Activated T-cell treated with anti-CD3 and anti-CD28 coated beads, Interleukin-2, amount 50 U/mL, for 24 hours (primary cell): ENCODE measurements at regions not wholly inside any gene's neighbourhood (a gene's known extent, or its start where the extent isn't known, plus 50 kb on each side); places are given as distances from the start of the nearest gene placed in this dataset.
"Not testable (repeated sequence)": the region's sequence is repeated elsewhere in the genome, so short reads cannot be mapped to it uniquely, and the experiment has no call there.

ENCODE experiments used
- DNase-seq: peaks from one replicate; pipeline ENCODE4 v3.0.0-alpha.2; 2020
- H3K27ac Mint-ChIP-seq: 2 replicates; pipeline ENCODE4 v1.8.0; 2020; ENCODE audit warnings: mild to moderate bottlenecking, mixed read lengths
- H3K27me3 Mint-ChIP-seq: 2 replicates; pipeline ENCODE4 v1.8.0; 2020; ENCODE audit warnings: mixed read lengths
- H3K36me3 Mint-ChIP-seq: 2 replicates; pipeline ENCODE4 v1.8.0; 2020; ENCODE audit warnings: low read depth, mixed read lengths
- H3K4me1 Mint-ChIP-seq: 2 replicates; pipeline ENCODE4 v1.8.0; 2020; ENCODE audit warnings: low read depth, mixed read lengths
- H3K4me3 Mint-ChIP-seq: 2 replicates; pipeline ENCODE4 v1.8.0; 2020; ENCODE audit warnings: mild to moderate bottlenecking, moderate library complexity, mixed read lengths
- H3K9me3 Mint-ChIP-seq: 2 replicates; pipeline ENCODE4 v1.8.0; 2020; ENCODE audit warnings: mixed read lengths

DNA sequence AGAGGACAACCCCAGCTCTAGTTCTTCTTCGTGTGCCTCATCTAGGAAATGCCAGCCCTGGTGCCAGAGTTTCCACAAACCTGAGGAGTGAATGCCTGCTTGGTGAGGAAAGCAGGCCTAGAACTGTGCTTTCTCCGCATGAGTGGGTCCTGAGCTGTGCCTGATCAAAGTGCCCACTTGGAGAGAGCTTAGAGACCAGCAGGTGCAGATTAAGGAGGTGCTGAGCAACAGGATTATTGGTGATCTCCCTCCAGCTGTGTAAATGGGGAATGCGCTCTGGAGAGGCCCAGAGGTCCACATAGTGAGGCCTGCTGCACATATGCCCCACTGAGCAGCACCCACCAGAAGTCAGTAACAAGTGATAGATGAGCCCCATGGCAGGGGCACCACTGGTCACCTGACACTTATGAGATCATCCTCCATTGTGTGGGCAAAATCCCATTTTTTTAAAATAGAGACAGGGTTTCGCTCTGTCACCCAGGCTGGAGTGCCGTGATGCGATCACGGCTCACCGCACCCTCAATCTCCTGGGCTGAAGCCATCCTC is 127.2 kb upstream of the ZC3H12A start:
- no peak overlapping the region for H3K27ac Mint-ChIP-seq
- DNase-seq, result no peak
- no peaks in the 10 kb centered on the region for H3K4me1 Mint-ChIP-seq
- no peaks in the 10 kb centered on the region for H3K36me3 Mint-ChIP-seq
- no peaks in the 10 kb centered on the region for H3K9me3 Mint-ChIP-seq
- H3K27me3 Mint-ChIP-seq, result peaks cover 9% of the 10 kb centered on the region
- H3K4me3 Mint-ChIP-seq, result no peak overlapping the region

DNA sequence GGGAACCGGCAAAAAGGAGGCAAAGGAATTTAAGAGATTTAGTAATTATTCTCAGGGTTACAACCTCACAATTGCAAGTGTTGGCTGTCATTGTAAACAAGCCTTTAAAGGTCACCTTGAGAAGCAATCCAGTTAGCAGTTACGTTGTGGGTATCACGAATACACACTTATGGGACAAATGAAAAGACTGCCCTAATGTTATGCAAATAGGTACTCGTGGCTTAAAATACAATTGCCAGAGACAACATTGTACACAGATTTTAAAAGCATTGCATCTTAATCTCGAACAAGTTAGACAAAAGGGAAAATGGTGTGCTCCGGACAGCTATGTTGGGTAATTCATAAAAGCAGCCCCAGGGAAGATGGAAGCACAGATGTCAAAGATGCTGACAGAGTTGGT is 120.5 kb upstream of the ZC3H12A start:
- Mint-ChIP-seq H3K9me3 (no peaks in the 10 kb centered on the region), H3K36me3 (no peaks in the 10 kb centered on the region), H3K27me3 (peaks cover 15% of the 10 kb centered on the region), H3K27ac (no peak overlapping the region), H3K4me1 (no peaks in the 10 kb centered on the region), H3K4me3 (no peak overlapping the region)
- no peak for DNase-seq

DNA sequence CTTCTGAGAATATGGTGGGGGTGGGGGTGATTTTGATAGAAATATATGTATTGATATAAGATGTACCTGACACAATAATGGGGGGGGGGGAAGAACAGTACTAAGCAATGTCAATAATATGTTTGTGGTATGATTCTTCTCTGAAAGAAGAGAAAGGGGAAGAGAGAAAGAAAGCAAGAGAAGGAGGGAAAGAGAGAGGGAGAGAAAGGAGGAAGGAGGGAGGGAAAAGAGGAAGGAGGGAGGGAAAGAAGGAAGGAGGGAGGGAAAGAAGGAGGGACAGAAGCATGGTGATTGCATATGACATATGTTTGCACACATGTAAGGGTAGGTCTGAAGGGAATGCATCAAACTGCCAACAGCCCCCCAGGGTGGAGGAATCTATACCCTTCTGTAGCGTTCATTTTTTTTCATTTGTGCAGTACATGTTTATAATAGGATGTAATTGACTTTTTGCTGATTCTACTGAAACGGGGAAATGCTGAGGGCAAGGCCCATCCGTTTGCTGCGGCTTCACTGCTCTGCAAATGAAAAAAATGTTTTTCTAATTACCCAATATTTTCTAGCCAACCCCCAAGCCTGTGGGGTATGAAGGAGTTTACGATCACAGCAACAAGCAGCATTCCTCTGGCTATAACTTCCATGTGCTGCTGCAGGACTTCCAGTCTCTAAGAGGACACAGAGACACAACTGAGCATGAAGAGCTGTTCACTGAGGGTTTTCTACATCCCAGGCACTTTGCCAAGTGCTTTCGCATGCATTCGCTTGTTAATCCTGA is 119.3 kb upstream of the ZC3H12A start:
- Mint-ChIP-seq H3K27me3 (peaks cover 22% of the 10 kb centered on the region), H3K36me3 (no peaks in the 10 kb centered on the region), H3K4me3 (no peak overlapping the region), H3K27ac (no peak overlapping the region), H3K9me3 (no peaks in the 10 kb centered on the region), H3K4me1 (no peaks in the 10 kb centered on the region)
- DNase-seq, result no peak

DNA sequence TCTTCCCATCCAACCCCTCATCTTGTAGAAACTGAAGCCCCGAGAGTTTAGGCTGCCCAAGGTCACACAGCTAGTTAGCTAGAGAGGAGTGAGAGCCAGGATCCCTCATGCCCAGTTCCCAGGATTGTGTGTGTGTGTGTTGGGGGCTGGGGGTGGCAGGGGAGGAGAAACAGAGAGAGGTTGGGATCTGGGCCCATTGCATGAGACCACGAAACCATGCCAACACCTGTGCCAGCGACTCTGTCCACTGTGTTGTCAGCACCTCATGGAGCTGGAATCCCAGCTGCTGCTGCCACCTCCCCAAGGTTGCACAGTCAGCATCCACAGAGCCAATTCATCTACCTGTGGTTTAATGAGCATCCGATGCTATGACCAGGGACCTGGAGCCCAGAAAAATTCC is 115.4 kb upstream of the ZC3H12A start:
- Mint-ChIP-seq H3K4me3 (no peak overlapping the region), H3K4me1 (no peaks in the 10 kb centered on the region), H3K27ac (no peak overlapping the region), H3K36me3 (no peaks in the 10 kb centered on the region), H3K9me3 (no peaks in the 10 kb centered on the region), H3K27me3 (peaks cover 51% of the 10 kb centered on the region)
- DNase-seq, result no peak

DNA sequence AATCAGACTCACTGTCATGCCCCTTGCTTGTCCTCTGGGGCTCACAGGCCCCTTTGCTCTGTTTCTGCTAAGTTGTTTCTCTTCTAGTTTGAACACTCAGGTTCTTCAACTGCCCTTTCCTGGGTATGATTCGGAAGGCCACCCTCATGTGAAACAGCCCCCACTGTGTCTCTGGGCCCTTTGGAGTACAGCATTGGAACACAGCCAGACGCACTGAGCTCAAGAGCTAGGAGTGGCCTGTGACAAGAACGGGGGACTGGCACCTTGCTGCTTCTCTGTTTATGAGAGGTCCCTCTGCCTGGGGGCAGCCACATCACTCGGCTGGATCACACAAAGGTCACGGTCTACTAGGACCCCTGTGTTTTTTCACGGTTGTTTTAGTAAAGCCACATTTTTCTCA is 114.4 kb upstream of the ZC3H12A start:
- H3K27ac Mint-ChIP-seq, result no peak overlapping the region
- no peaks in the 10 kb centered on the region for H3K36me3 Mint-ChIP-seq
- no peak overlapping the region for H3K4me3 Mint-ChIP-seq
- no peaks in the 10 kb centered on the region for H3K4me1 Mint-ChIP-seq
- H3K27me3 Mint-ChIP-seq, result peaks cover 58% of the 10 kb centered on the region
- H3K9me3 Mint-ChIP-seq, result no peaks in the 10 kb centered on the region
- no peak for DNase-seq

DNA sequence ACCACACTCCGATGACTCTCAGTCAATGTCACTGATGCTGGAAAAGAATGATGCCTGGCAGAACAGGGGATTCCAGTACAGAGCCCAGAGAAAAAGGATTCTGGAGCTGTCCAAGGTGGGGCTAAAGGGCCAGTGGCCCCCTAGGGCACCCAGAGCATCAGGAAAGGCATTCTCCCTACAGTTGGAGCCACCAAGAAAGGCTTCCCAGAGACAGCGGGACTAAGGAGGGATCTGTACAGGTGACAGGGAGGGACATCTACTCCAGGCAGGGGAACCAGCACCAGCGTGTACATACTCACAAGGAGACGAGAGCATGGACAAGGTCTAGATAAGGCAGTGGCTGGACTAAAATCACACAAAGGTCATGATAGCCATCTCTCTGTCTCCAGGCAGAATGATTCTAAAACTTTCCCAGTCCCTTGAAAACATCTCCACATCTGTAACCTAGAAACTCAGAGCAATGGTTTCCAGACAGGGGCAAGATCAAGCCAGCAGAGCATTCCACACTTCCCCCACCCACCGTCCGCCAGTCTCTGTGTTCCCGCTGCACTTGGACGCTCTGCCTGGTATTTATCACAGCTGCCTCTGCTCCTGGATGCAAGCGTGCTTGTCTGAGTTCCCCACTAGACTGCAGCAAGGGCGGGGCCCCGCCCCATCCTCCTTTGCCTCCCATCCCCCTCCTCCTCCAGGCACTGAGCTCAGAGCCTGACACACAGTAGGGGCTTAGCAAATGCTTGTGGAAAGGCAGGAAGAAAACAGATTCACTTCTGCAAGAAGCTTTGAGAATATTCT is 111.6 kb upstream of the ZC3H12A start:
- H3K4me1 Mint-ChIP-seq, result no peaks in the 10 kb centered on the region
- peaks cover 66% of the 10 kb centered on the region for H3K27me3 Mint-ChIP-seq
- no peak overlapping the region for H3K4me3 Mint-ChIP-seq
- H3K36me3 Mint-ChIP-seq, result no peaks in the 10 kb centered on the region
- no peak for DNase-seq
- H3K9me3 Mint-ChIP-seq, result peaks cover 4% of the 10 kb centered on the region
- no peak overlapping the region for H3K27ac Mint-ChIP-seq

DNA sequence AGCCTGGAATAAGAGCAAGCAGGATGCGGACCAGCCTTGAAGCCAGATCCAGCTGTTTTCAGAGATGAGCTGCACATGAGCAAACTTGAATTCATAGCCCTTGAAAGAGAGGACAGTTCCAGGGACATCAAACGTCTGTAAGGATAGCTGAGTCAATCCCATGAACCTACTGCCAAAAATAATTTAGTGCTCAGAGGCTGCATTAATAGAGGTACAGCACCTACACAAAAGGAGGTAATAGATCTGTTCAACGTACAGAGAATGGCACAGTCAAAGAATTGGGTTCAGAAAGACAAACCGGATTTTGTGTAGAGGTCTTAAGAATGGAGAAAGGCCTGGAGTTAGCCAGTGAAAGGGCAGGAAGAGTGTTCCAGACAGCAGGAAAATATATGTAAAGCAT is 110.8 kb upstream of the ZC3H12A start:
- Mint-ChIP-seq H3K9me3 (peaks cover 4% of the 10 kb centered on the region), H3K27me3 (peaks cover 70% of the 10 kb centered on the region)
- DNase-seq, result no peak

DNA sequence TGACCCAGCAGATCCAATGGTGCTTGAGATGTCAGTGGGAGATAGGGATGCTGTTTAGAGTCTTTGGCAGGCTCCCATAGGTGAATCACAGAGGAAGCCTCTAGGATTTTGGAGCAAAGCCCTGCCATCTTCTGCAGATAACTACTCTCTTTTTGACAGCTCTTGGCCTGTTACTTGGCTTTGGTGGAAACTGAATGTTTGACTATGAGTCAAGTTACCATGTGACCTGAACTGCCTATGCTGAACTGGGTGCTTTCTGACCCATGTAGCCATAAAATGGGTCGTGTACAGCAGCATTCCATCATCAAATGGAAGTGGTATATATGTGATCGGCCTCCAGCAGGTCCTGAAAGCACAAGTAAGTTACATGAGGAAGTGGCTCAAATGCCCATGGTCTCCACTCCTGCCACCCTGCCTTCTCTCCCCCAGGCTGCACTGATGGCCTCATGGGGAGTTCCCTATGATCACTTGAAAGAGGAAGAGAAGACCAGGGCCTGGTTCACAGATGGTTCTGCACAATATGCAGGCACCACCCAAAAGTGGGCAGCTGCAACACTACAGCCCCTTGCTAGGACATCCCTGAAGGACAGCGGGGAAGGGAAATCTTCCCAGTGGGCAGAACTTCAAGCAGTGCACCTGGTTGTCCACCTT is 105.6 kb upstream of the ZC3H12A start:
- H3K36me3 Mint-ChIP-seq, H3K27ac Mint-ChIP-seq, H3K4me3 Mint-ChIP-seq, H3K4me1 Mint-ChIP-seq, DNase-seq, H3K9me3 Mint-ChIP-seq: not testable (repeated sequence)
- peaks cover 34% of the 10 kb centered on the region for H3K27me3 Mint-ChIP-seq

More for the DNA sequence above, 110.8 kb upstream of the ZC3H12A start:
- H3K27ac Mint-ChIP-seq, result no peak overlapping the region
- H3K36me3 Mint-ChIP-seq, result no peaks in the 10 kb centered on the region
- H3K4me1 Mint-ChIP-seq, result no peaks in the 10 kb centered on the region
- no peak overlapping the region for H3K4me3 Mint-ChIP-seq

DNA sequence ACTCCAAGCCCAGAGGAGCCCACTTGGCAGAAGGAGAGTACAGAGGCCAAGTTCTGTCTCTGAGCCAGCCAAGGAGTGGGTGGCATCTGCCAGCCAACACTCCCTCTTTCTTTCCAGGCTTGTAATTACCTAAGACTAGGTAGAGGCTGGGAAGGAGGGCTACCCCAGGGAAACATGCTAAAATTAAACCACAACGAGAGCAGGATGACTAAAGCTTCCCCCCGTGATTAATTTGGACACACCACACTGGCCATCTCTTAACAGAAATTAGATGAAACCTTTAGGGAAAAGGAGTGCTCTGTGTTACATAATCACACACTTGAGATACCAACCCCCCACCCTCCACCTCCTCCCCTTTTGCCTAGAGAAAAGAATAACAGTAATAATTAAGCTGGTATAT is 102.1 kb upstream of the ZC3H12A start:
- Mint-ChIP-seq H3K9me3 (peaks cover 2% of the 10 kb centered on the region), H3K27ac (no peak overlapping the region), H3K4me1 (no peaks in the 10 kb centered on the region), H3K27me3 (peaks cover 12% of the 10 kb centered on the region), H3K4me3 (no peak overlapping the region), H3K36me3 (no peaks in the 10 kb centered on the region)
- no peak for DNase-seq

DNA sequence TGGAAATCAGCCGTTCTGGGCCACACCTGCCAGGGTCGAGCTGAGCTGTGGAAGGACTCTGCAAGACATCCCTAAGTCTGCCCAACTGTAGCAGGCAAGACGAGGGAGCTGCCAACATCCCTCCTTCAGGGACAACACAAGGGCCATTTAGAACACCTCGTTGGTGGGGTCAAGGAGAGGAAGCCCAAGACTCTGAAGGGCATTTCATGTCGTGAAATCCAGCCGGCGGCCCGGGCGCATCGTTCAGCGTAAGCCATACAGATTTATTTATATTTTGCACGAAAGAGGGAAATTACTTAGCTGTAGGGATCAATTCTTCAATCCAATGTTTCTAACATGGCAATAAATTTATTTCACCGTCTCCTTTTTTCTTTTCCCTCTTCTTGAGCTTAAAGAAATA is 101.7 kb upstream of the ZC3H12A start:
- H3K27me3 Mint-ChIP-seq, result peaks cover 15% of the 10 kb centered on the region

DNA sequence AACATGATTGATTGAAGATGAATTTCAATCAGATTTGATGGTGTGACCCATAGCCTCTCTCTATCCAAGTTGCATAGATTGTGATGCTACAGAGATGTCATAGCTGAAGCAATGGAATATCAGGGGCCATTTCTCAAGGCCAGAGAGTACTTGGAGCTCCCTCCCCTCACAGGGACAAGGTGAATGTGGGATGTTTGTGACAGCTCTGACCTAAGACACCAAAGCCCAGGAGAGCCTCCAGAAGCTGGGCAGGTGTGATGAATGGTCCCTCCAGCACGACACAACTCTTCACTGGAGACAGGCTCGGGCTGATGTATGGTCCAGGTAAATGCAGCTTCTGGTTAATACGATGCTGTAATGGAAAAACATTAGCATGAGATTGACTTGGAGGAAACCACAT is 101.0 kb upstream of the ZC3H12A start:
- no peak for DNase-seq
- no peaks in the 10 kb centered on the region for H3K36me3 Mint-ChIP-seq
- H3K4me1 Mint-ChIP-seq, result no peaks in the 10 kb centered on the region
- H3K27ac Mint-ChIP-seq, result no peak overlapping the region
- H3K27me3 Mint-ChIP-seq, result peaks cover 17% of the 10 kb centered on the region
- H3K4me3 Mint-ChIP-seq, result no peak overlapping the region
- peaks cover 2% of the 10 kb centered on the region for H3K9me3 Mint-ChIP-seq

More for the DNA sequence above, 101.7 kb upstream of the ZC3H12A start:
- Mint-ChIP-seq H3K27ac (no peak overlapping the region), H3K4me3 (no peak overlapping the region), H3K9me3 (peaks cover 2% of the 10 kb centered on the region), H3K4me1 (no peaks in the 10 kb centered on the region), H3K36me3 (no peaks in the 10 kb centered on the region)
- DNase-seq, result no peak

DNA sequence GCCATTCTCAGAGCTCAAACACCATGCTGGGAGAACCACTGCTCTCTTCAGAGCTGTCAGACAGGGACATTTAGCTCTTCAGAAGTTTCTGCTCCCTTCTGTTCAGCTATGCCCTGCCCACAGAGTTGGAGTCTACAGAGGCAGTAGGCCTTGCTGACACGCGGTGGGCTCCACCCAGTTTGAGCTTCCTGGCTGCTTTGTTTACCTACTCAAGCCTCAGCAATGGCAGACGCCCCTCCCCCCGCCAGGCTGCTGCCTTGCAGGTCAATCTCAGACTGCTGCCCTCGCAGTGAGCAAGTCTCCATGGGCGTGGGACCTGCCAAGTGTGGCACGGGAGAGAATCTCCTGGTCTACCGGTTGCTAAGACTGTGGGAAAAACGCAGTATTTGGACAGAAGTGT is 93.8 kb upstream of the ZC3H12A start:
- H3K4me3 Mint-ChIP-seq, H3K27ac Mint-ChIP-seq, H3K9me3 Mint-ChIP-seq, DNase-seq, H3K4me1 Mint-ChIP-seq, H3K36me3 Mint-ChIP-seq: not testable (repeated sequence)
- H3K27me3 Mint-ChIP-seq, result peaks cover 50% of the 10 kb centered on the region

DNA sequence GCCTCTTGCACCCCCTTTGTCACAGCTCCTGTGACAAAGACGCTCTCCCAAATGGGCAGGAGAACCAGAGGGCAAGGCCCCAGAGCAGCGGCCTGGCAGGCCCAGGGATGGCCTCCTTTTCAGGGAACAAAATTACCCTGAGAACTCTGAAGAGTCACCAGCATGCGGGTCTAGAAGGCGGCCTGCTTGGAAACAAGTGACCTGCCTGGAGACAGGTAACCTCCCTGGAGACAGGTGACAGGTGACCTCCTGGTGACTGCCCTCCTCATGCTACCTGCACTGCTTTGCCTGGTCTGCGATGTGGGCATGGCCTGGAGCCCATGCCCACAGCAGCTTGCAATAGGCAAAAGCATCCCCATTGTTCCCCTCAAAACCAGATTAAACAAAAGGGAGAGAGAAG is 86.5 kb upstream of the ZC3H12A start:
- Mint-ChIP-seq H3K4me3 (no peak overlapping the region), H3K4me1 (no peaks in the 10 kb centered on the region), H3K9me3 (no peaks in the 10 kb centered on the region), H3K27me3 (peaks cover 32% of the 10 kb centered on the region), H3K27ac (no peak overlapping the region), H3K36me3 (no peaks in the 10 kb centered on the region)
- DNase-seq, result no peak

DNA sequence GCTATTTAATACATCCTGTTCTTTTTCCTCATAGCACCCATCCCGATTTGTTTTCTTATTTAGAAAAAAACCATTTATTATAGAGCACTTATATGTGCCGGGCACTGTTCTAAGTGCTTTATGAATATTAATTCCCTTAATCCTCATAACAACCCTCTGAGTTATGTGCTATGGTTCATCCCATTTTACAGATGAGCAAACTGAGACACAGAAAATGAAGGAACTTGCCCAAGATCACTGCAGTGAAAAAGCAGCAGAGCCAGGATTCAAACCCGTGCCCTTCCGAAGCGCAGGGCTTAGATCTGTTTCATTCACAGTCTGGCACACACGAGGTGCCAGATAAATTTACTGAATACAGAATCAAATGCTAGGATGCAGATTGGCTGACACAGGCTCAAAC is 85.1 kb upstream of the ZC3H12A start:
- H3K9me3 Mint-ChIP-seq, result no peaks in the 10 kb centered on the region
- peaks cover 31% of the 10 kb centered on the region for H3K27me3 Mint-ChIP-seq
- no peaks in the 10 kb centered on the region for H3K4me1 Mint-ChIP-seq
- no peak overlapping the region for H3K27ac Mint-ChIP-seq
- H3K36me3 Mint-ChIP-seq, result no peaks in the 10 kb centered on the region
- H3K4me3 Mint-ChIP-seq, result no peak overlapping the region
- DNase-seq, result no peak
